ENCODE measurements at regions not wholly inside any gene's neighbourhood (a gene's known extent, or its start where the extent isn't known, plus 50 kb on each side); places are given as distances from the start of the nearest gene placed in this dataset.

DNA sequence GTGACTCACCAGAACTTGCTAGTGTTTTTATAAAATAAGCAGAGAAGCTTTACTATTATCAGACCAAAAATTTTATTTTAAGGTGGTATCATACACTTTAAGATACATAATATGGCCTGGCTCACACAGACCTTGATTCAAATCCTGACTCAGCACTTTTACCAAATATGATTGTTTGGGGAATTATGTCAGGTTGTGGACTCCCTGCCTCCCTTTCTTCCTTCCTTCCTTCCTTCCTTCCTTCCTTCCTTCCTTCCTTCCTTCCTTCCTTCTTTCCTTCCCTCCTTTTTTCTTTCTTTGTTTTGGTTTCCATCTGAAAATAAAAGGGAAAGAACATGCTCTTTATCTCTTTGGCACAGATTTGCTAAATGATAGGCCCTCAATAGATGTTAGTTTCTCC, 186.0 kb upstream of the MMS22L start:
- H3K9me3 ChIP-seq (ENCODE audit: insufficient read depth, low read length) = no peaks in the 10 kb centered on the region
- no peaks in the 10 kb centered on the region for H3F3A ChIP-seq (ENCODE audit: insufficient read depth)
- no peak overlapping the region for H3K4me3 ChIP-seq (ENCODE audit: insufficient read depth, low read length, poor library complexity, severe bottlenecking)
- H3K4me2 ChIP-seq (ENCODE audit: low read depth, low read length, poor library complexity, severe bottlenecking) = no peak overlapping the region
- H3K36me3 ChIP-seq (ENCODE audit: low read length) = no peaks in the 10 kb centered on the region
- H3K27ac ChIP-seq (ENCODE audit: low read depth, low read length) = no peak overlapping the region
- no peaks in the 10 kb centered on the region for H4K20me1 ChIP-seq (ENCODE audit: low read depth, low read length)
- no peaks in the 10 kb centered on the region for H3K27me3 ChIP-seq (ENCODE audit: low read length)
- TF ChIP-seq EZH2phosphoT487 (conservative IDR thresholded peaks at IDR 0.05; ENCODE audit: low read length) (no peak), CTCF (IDR thresholded peaks at IDR 0.05; ENCODE audit: insufficient read depth, low read length, poor library complexity, severe bottlenecking) (no peak)
- H2AFZ ChIP-seq (ENCODE audit: low read depth, low read length, severe bottlenecking) = no peak overlapping the region
- H3K9ac ChIP-seq (ENCODE audit: low read length) = no peak overlapping the region
- no peaks in the 10 kb centered on the region for H3K79me2 ChIP-seq (ENCODE audit: insufficient read depth, low read length)
- H3K9me2 ChIP-seq (replicated peaks; ENCODE audit: insufficient read depth, low read length) = no peaks in the 10 kb centered on the region

DNA sequence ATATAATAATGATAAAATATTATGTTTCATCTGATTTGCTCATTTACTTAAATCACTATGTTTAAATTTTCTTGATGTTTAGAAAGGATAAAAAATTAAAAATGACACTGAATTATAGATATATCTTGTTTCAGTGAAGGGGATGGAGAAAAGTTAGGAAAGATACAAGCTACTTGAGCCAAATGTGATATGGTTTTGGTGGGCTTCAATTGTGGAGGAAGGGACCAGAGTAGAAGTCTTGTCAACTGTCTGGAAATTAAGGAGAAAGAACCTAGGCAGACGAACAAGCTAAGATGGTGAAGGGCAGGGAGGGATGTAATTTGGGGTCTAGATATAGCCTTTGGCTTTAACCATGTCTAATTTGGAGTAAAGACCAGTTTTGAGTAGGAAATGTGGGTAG, 186.4 kb upstream of the MMS22L start:
- Histone ChIP-seq H3K9ac (ENCODE audit: low read length) (no peak overlapping the region), H3K9me3 (ENCODE audit: insufficient read depth, low read length) (no peaks in the 10 kb centered on the region), H3F3A (ENCODE audit: insufficient read depth) (no peaks in the 10 kb centered on the region), H3K4me3 (ENCODE audit: insufficient read depth, low read length, poor library complexity, severe bottlenecking) (no peak overlapping the region), H3K36me3 (ENCODE audit: low read length) (no peaks in the 10 kb centered on the region), H3K27ac (ENCODE audit: low read depth, low read length) (no peak overlapping the region), H3K4me2 (ENCODE audit: low read depth, low read length, poor library complexity, severe bottlenecking) (no peak overlapping the region), H2AFZ (ENCODE audit: low read depth, low read length, severe bottlenecking) (no peak overlapping the region), H3K9me2 (replicated peaks; ENCODE audit: insufficient read depth, low read length) (no peaks in the 10 kb centered on the region), H3K27me3 (ENCODE audit: low read length) (no peaks in the 10 kb centered on the region), H3K79me2 (ENCODE audit: insufficient read depth, low read length) (no peaks in the 10 kb centered on the region), H4K20me1 (ENCODE audit: low read depth, low read length) (no peaks in the 10 kb centered on the region)
- no peak for TF ChIP-seq CTCF (IDR thresholded peaks at IDR 0.05; ENCODE audit: insufficient read depth, low read length, poor library complexity, severe bottlenecking)
- TF ChIP-seq EZH2phosphoT487 (conservative IDR thresholded peaks at IDR 0.05; ENCODE audit: low read length) = no peak

- Histone ChIP-seq H3F3A (ENCODE audit: insufficient read depth) (no peaks in the 10 kb centered on the region), H3K27ac (ENCODE audit: low read depth, low read length) (no peak overlapping the region), H3K9ac (ENCODE audit: low read length) (no peak overlapping the region), H4K20me1 (ENCODE audit: low read depth, low read length) (no peaks in the 10 kb centered on the region), H3K36me3 (ENCODE audit: low read length) (no peaks in the 10 kb centered on the region), H3K9me3 (ENCODE audit: insufficient read depth, low read length) (no peaks in the 10 kb centered on the region), H3K27me3 (ENCODE audit: low read length) (no peaks in the 10 kb centered on the region), H2AFZ (ENCODE audit: low read depth, low read length, severe bottlenecking) (no peak overlapping the region), H3K9me2 (replicated peaks; ENCODE audit: insufficient read depth, low read length) (no peaks in the 10 kb centered on the region), H3K79me2 (ENCODE audit: insufficient read depth, low read length) (no peaks in the 10 kb centered on the region), H3K4me3 (ENCODE audit: insufficient read depth, low read length, poor library complexity, severe bottlenecking) (no peak overlapping the region), H3K4me2 (ENCODE audit: low read depth, low read length, poor library complexity, severe bottlenecking) (no peak overlapping the region)
- TF ChIP-seq EZH2phosphoT487 (conservative IDR thresholded peaks at IDR 0.05; ENCODE audit: low read length) (no peak), CTCF (IDR thresholded peaks at IDR 0.05; ENCODE audit: insufficient read depth, low read length, poor library complexity, severe bottlenecking) (no peak)
Measured at GRCh38 chr6:97470322-97470721, 187.3 kb upstream of the MMS22L start.
